GM12878 (cell line): ENCODE measurements at regions not wholly inside any gene's neighbourhood (a gene's known extent, or its start where the extent isn't known, plus 50 kb on each side); places are given as distances from the start of the nearest gene placed in this dataset.

ENCODE experiments used
- ATAC-seq: fragments of 200-7000 bp; cut with Tn5 transposase; 3 replicates; pipeline ENCODE4 v1.9.1; 2020; ENCODE audit warnings: mild to moderate bottlenecking, moderate library complexity
- BruUV-seq: library from RNA; stranded (reverse); fragments of 400-500 nt; replicated peaks from 2 replicates; lab custom pipeline; 2021; lab: Mats Ljungman, UMichigan
- CTCF ChIA-PET: fragments of 300-600 bp; sonication (Branson Sonifier 250); formaldehyde crosslinking; extraction: SDS; loops from one replicate; lab custom pipeline; 2021; ENCODE audit warnings: inconsistent platforms; lab: Yijun Ruan, JAX
- POLR2A ChIA-PET: fragments of 350-600 bp; formaldehyde crosslinking; extraction: SDS; loops from one replicate; lab custom pipeline; 2021; ENCODE audit warnings: inconsistent platforms; lab: Charles Lee
- RAD21 ChIA-PET: fragments of 300-600 bp; sonication (Branson Sonifier 250); formaldehyde crosslinking; loops from one replicate; lab custom pipeline; 2023; ENCODE audit warnings: antibody characterized with exemption; ENCODE audit not compliant: unreplicated experiment; lab: Charles Lee
- SMC1A ChIA-PET: fragments of 300-600 bp; sonication (Branson Sonifier 250); formaldehyde crosslinking; loops from one replicate; lab custom pipeline; 2023; ENCODE audit not compliant: unreplicated experiment, uncharacterized antibody; lab: Charles Lee
- DNase-seq: peaks from one replicate; pipeline ENCODE4 v3.0.0-alpha.2; 2011; ENCODE audit warnings: low read depth, low spot score
- FAIRE-seq: peaks from 3 replicates; lab custom pipeline; 2011; peaks lifted over from hg19 to GRCh38; lab: Jason Lieb, UNC
- H2AFZ ChIP-seq: 2 replicates; pipeline ENCODE4 v1.6.0; 2011; ENCODE audit warnings: low read depth, low read length, control low read depth; ENCODE audit not compliant: control insufficient read depth
- H3K27ac ChIP-seq: 2 replicates; pipeline ENCODE4 v1.5.1; 2011; ENCODE audit warnings: control low read depth; ENCODE audit not compliant: control insufficient read depth, insufficient read depth
- H3K27me3 ChIP-seq, 2 experiments: replicated peaks in 1 of 2; 2 replicates each; pipeline versions ENCODE4 v1.6.0 to v1.6.1; 2011; ENCODE audit warnings: low read length in 1 of 2; ENCODE audit not compliant: control insufficient read depth in 2 of 2, insufficient read depth in 2 of 2
- H3K36me3 ChIP-seq, 2 experiments: 2 replicates each; pipeline ENCODE4 v1.5.1; 2011; ENCODE audit warnings: low read length in 1 of 2; ENCODE audit not compliant: control insufficient read depth in 2 of 2, insufficient read depth in 2 of 2
- H3K4me1 ChIP-seq: 2 replicates; pipeline ENCODE4 v1.6.1; 2011; ENCODE audit warnings: mild to moderate bottlenecking, low read length, moderate library complexity, mixed read lengths; ENCODE audit not compliant: control insufficient read depth, insufficient read depth
- H3K4me2 ChIP-seq: 2 replicates; pipeline ENCODE4 v1.6.0; 2011; ENCODE audit warnings: control low read depth; ENCODE audit not compliant: control insufficient read depth, insufficient read depth
- H3K4me3 ChIP-seq: fragments of 200-600 bp; sonication (generic); 2 replicates; pipeline ENCODE4 v1.5.1; 2016
- H3K79me2 ChIP-seq: 2 replicates; pipeline ENCODE4 v1.6.0; 2011; ENCODE audit warnings: low read length; ENCODE audit not compliant: control insufficient read depth, insufficient read depth
- H3K9ac ChIP-seq: 2 replicates; pipeline ENCODE4 v1.8.0; 2011; ENCODE audit warnings: low read length, control low read depth, mixed read lengths; ENCODE audit not compliant: control insufficient read depth, insufficient read depth
- H3K9me3 ChIP-seq: replicated peaks from 3 replicates; pipeline ENCODE4 v1.5.1; 2011; ENCODE audit warnings: mild to moderate bottlenecking, low read length; ENCODE audit not compliant: control insufficient read depth, insufficient read depth
- H4K20me1 ChIP-seq: 2 replicates; pipeline ENCODE4 v1.6.0; 2011; ENCODE audit not compliant: control insufficient read depth, insufficient read depth
- ATF3 ChIP-seq: IDR thresholded peaks from 2 replicates; pipeline ENCODE4 v1.6.1; 2011; ENCODE audit warnings: low read depth, mild to moderate bottlenecking, low read length, moderate library complexity, borderline replicate concordance; ENCODE audit errors: extremely low read depth
- CBX5 ChIP-seq: sonication (generic); IDR thresholded peaks from 2 replicates; pipeline ENCODE4 v1.6.1; 2016; ENCODE audit warnings: low read depth, moderate library complexity, mild to moderate bottlenecking, inconsistent platforms
- DPF2 ChIP-seq: fragments of 450-650 bp; IDR thresholded peaks from 2 replicates; pipeline ENCODE4 v1.6.1; 2017; ENCODE audit warnings: mild to moderate bottlenecking
- IRF3 ChIP-seq: fragments of 450-650 bp; IDR thresholded peaks from 2 replicates; pipeline ENCODE4 v1.6.1; 2014; ENCODE audit warnings: mild to moderate bottlenecking
- MLLT1 ChIP-seq: fragments of 450-650 bp; IDR thresholded peaks from 2 replicates; pipeline ENCODE4 v1.6.1; 2016; ENCODE audit warnings: mild to moderate bottlenecking
- MXI1 ChIP-seq: fragments of 150-350 bp; IDR thresholded peaks from 2 replicates; pipeline ENCODE4 v1.6.1; 2011; ENCODE audit warnings: low read depth, mild to moderate bottlenecking, inconsistent platforms, low read length, improper control_type of control experiment
- NFXL1 ChIP-seq: fragments of 450-650 bp; IDR thresholded peaks from 2 replicates; pipeline ENCODE4 v1.6.1; 2017; ENCODE audit warnings: antibody characterized with exemption, mild to moderate bottlenecking, borderline replicate concordance
- NFYA ChIP-seq: IDR thresholded peaks from 2 replicates; pipeline ENCODE4 v1.6.1; 2011; ENCODE audit warnings: low read depth, mild to moderate bottlenecking, low read length, improper control_type of control experiment, borderline replicate concordance
- PAX8 ChIP-seq: fragments of 450-650 bp; IDR thresholded peaks from 2 replicates; pipeline ENCODE4 v1.6.1; 2017; ENCODE audit warnings: mild to moderate bottlenecking, moderate library complexity
- POLR2AphosphoS2 ChIP-seq: IDR thresholded peaks from 2 replicates; pipeline ENCODE4 v1.6.1; 2011; ENCODE audit warnings: low read depth, mild to moderate bottlenecking, low read length, improper control_type of control experiment, moderate library complexity
- POLR2AphosphoS5 ChIP-seq: IDR thresholded peaks from 2 replicates; pipeline ENCODE4 v1.6.1; 2011; ENCODE audit warnings: mild to moderate bottlenecking, low read length, inconsistent platforms
- RBBP5 ChIP-seq: fragments of 200-600 bp; sonication (generic); conservative IDR thresholded peaks from 2 replicates; pipeline ENCODE4 v1.6.1; 2016
- RCOR1 ChIP-seq: conservative IDR thresholded peaks from 2 replicates; pipeline ENCODE4 v1.6.1; 2012; ENCODE audit warnings: low read depth, low read length, improper control_type of control experiment
- RELA ChIP-seq: fragments of 450-650 bp; IDR thresholded peaks from 2 replicates; pipeline ENCODE4 v1.8.0; 2014; ENCODE audit warnings: borderline replicate concordance; ENCODE audit not compliant: partially characterized antibody
- SP1 ChIP-seq: IDR thresholded peaks from one replicate; pipeline ENCODE4 v1.6.1; 2011; ENCODE audit warnings: low read depth, low read length
- SRF ChIP-seq, 2 experiments: IDR thresholded peaks; 2 replicates each; pipeline ENCODE4 v1.6.1; 2011; ENCODE audit warnings: low read depth in 2 of 2, low read length in 2 of 2, mild to moderate bottlenecking in 1 of 2, moderate library complexity in 1 of 2
- STAT1 ChIP-seq: fragments of 450-650 bp; conservative IDR thresholded peaks from 2 replicates; pipeline ENCODE4 v1.6.1; 2014; ENCODE audit warnings: antibody characterized with exemption, mild to moderate bottlenecking
- STAT3 ChIP-seq: IDR thresholded peaks from 2 replicates; pipeline ENCODE4 v1.6.1; 2011; ENCODE audit warnings: low read depth, low read length, improper control_type of control experiment
- SUPT20H ChIP-seq: IDR thresholded peaks from 2 replicates; pipeline ENCODE4 v1.6.1; 2011; ENCODE audit warnings: low read depth, mild to moderate bottlenecking, low read length, moderate library complexity, borderline replicate concordance; ENCODE audit not compliant: control insufficient read depth
- WGBS: methylation state at CpG from one replicate; pipeline ENCODE4 v1.1.6; 2016; ENCODE audit warnings: low lambda C conversion rate; ENCODE audit not compliant: insufficient replicate concordance, insufficient coverage; ENCODE audit errors: missing lambda C conversion rate; 5-methylcytosine and 5-hydroxymethylcytosine counted together
- in situ Hi-C: fragments of 300-500 bp; cut with MboI; formaldehyde crosslinking; loops from 9 replicates; pipeline ENCODE4 v1.14.3; 2018; ENCODE audit warnings: mixed read lengths
- intact Hi-C: fragments of 100-400 bp; cut with micrococcal nuclease; formaldehyde crosslinking; loops from one replicate; pipeline ENCODE4 v1.14.2; 2022; ENCODE audit not compliant: unreplicated experiment
- TF ChIP-seq, protein P1 (sequence below): fragments of 450-650 bp; IDR thresholded peaks from 2 replicates; pipeline ENCODE4 v1.6.1; 2018; ENCODE audit warnings: mild to moderate bottlenecking, low read depth, moderate library complexity; ENCODE audit not compliant: partially characterized antibody

DNA sequence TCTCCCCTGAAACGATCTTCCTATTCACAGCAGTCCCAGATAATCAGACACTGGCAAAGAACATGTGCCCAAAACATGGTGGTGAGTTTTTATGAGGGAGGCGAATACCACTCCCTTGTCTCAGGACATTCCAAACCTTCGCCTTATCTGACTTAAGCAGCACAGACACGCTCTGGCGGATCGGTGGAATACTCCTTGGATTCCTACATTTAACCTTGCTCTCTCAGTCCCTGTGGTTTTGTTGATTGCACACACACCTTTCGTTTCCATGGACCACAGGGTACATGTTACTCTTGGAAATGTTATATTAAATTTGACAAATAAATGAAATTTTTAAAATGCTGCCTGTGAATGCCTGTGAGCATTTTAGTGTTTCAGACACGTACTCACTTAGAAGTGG lies 87.8 kb upstream of the CPEB4 start:
- no peak for TF ChIP-seq PAX8
- no peak for TF ChIP-seq DPF2
- TF ChIP-seq MXI1: no peak
- no peak for TF ChIP-seq RELA
- TF ChIP-seq RCOR1: no peak
- no peak for TF ChIP-seq POLR2AphosphoS5
- no peak for TF ChIP-seq NFYA
- TF ChIP-seq IRF3: no peak
- no peak for TF ChIP-seq ATF3
- no peak for TF ChIP-seq MLLT1
- no peak for TF ChIP-seq SUPT20H
- no peak for TF ChIP-seq STAT3
- TF ChIP-seq, protein P1, sequence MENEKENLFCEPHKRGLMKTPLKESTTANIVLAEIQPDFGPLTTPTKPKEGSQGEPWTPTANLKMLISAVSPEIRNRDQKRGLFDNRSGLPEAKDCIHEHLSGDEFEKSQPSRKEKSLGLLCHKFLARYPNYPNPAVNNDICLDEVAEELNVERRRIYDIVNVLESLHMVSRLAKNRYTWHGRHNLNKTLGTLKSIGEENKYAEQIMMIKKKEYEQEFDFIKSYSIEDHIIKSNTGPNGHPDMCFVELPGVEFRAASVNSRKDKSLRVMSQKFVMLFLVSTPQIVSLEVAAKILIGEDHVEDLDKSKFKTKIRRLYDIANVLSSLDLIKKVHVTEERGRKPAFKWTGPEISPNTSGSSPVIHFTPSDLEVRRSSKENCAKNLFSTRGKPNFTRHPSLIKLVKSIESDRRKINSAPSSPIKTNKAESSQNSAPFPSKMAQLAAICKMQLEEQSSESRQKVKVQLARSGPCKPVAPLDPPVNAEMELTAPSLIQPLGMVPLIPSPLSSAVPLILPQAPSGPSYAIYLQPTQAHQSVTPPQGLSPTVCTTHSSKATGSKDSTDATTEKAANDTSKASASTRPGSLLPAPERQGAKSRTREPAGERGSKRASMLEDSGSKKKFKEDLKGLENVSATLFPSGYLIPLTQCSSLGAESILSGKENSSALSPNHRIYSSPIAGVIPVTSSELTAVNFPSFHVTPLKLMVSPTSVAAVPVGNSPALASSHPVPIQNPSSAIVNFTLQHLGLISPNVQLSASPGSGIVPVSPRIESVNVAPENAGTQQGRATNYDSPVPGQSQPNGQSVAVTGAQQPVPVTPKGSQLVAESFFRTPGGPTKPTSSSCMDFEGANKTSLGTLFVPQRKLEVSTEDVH: no peak
- no peak for TF ChIP-seq NFXL1
- TF ChIP-seq POLR2AphosphoS2: no peak
- TF ChIP-seq SP1: no peak
- TF ChIP-seq CBX5: no peak
- TF ChIP-seq SRF (IDR thresholded peaks at IDR 0.05; ENCODE audit: low read depth in 2 of 2, low read length in 2 of 2): no peak
- no peak for TF ChIP-seq RBBP5
- no peak for TF ChIP-seq STAT1
- H3K79me2 ChIP-seq: no peaks in the 10 kb centered on the region
- intact Hi-C loops: no loop called here
- no peaks in the 10 kb centered on the region for H3K9me3 ChIP-seq
- RAD21 ChIA-PET: no interaction called here
- CTCF ChIA-PET: no interaction called here
- H3K27me3 ChIP-seq: no peaks in the 10 kb centered on the region
- no peaks in the 10 kb centered on the region for H3K36me3 ChIP-seq
- BruUV-seq: no TSS peak
- POLR2A ChIA-PET: no interaction called here
- no peaks in the 10 kb centered on the region for H3K4me1 ChIP-seq
- no peak overlapping the region for H2AFZ ChIP-seq
- DNase-seq: no peak
- no peak overlapping the region for H3K9ac ChIP-seq
- no peak for ATAC-seq
- no peak overlapping the region for H3K4me3 ChIP-seq
- no peak for FAIRE-seq
- H4K20me1 ChIP-seq: no peaks in the 10 kb centered on the region
- in situ Hi-C loops: no loop called here
- H3K27ac ChIP-seq: no peak overlapping the region
- WGBS: 80% methylated on average over 8 of the region's 8 CpGs
- H3K4me2 ChIP-seq: no peak overlapping the region
- SMC1A ChIA-PET: no interaction called here
